GM23338 (cell line): ENCODE measurements at regions not wholly inside any gene's neighbourhood (a gene's known extent, or its start where the extent isn't known, plus 50 kb on each side); places are given as distances from the start of the nearest gene placed in this dataset.

Experiments
- ATAC-seq: fragments of 200-7000 bp; cut with Tn5 transposase; 3 replicates; pipeline ENCODE4 v1.9.1; 2020
- DNase-seq: peaks from one replicate; pipeline ENCODE4 v3.0.0-alpha.2; 2015; ENCODE audit warnings: low spot score
- H2AFZ ChIP-seq: fragments of 200-600 bp; sonication (generic); 2 replicates; pipeline ENCODE4 v1.8.0; 2016; ENCODE audit warnings: antibody characterized with exemption, mild to moderate bottlenecking, moderate library complexity
- H3F3A ChIP-seq: fragments of 200-600 bp; sonication (generic); replicated peaks from 2 replicates; pipeline ENCODE4 v1.8.0; 2017; ENCODE audit warnings: antibody characterized with exemption, mixed run types, low read depth
- H3K27ac ChIP-seq: fragments of 200-600 bp; sonication (generic); 2 replicates; pipeline ENCODE4 v1.6.1; 2016; ENCODE audit warnings: low read depth
- H3K27me3 ChIP-seq: fragments of 200-600 bp; sonication (generic); 2 replicates; pipeline ENCODE4 v1.8.0; 2016; ENCODE audit warnings: mild to moderate bottlenecking, mixed run types, moderate library complexity; ENCODE audit not compliant: insufficient read depth
- H3K36me3 ChIP-seq: fragments of 200-600 bp; sonication (generic); 2 replicates; pipeline ENCODE4 v1.8.0; 2016; ENCODE audit warnings: mild to moderate bottlenecking; ENCODE audit not compliant: insufficient read depth
- H3K4me1 ChIP-seq: fragments of 200-600 bp; sonication (generic); 2 replicates; pipeline ENCODE4 v1.8.0; 2016; ENCODE audit warnings: mild to moderate bottlenecking, moderate library complexity; ENCODE audit not compliant: insufficient read depth
- H3K4me2 ChIP-seq: fragments of 200-600 bp; sonication (generic); 2 replicates; pipeline ENCODE4 v1.7.1; 2017; ENCODE audit warnings: mixed run types
- H3K4me3 ChIP-seq: fragments of 200-600 bp; sonication (generic); 2 replicates; pipeline ENCODE4 v1.6.1; 2016; ENCODE audit warnings: mixed run types
- H3K79me2 ChIP-seq: fragments of 200-600 bp; sonication (generic); replicated peaks from 2 replicates; pipeline ENCODE4 v1.8.0; 2017; ENCODE audit warnings: mild to moderate bottlenecking; ENCODE audit not compliant: insufficient read depth
- H3K9me2 ChIP-seq: fragments of 200-600 bp; sonication (generic); 2 replicates; pipeline ENCODE4 v1.8.0; 2017; ENCODE audit not compliant: insufficient read depth
- H4K20me1 ChIP-seq: fragments of 200-600 bp; sonication (generic); replicated peaks from 2 replicates; pipeline ENCODE4 v1.8.0; 2017; ENCODE audit warnings: mild to moderate bottlenecking; ENCODE audit not compliant: insufficient read depth
- H3K27ac Mint-ChIP-seq: 2 replicates; pipeline ENCODE4 v1.8.0; 2020; ENCODE audit warnings: inconsistent platforms, mild to moderate bottlenecking, moderate library complexity, mixed read lengths
- H3K27me3 Mint-ChIP-seq: 3 replicates; pipeline ENCODE4 v1.8.0; 2022; ENCODE audit warnings: low read depth, mild to moderate bottlenecking, moderate library complexity, mixed read lengths, inconsistent platforms; ENCODE audit not compliant: insufficient read depth, poor library complexity
- H3K36me3 Mint-ChIP-seq: 3 replicates; pipeline ENCODE4 v1.8.0; 2021; ENCODE audit warnings: low read depth, mild to moderate bottlenecking, inconsistent platforms, moderate library complexity, mixed read lengths
- H3K4me1 Mint-ChIP-seq: 3 replicates; pipeline ENCODE4 v1.8.0; 2020; ENCODE audit warnings: mild to moderate bottlenecking, inconsistent platforms, mixed read lengths
- H3K4me3 Mint-ChIP-seq: 3 replicates; pipeline ENCODE4 v1.8.0; 2021; ENCODE audit warnings: moderate library complexity, mild to moderate bottlenecking, inconsistent platforms, mixed read lengths
- H3K9me3 Mint-ChIP-seq: 3 replicates; pipeline ENCODE4 v1.8.0; 2020; ENCODE audit warnings: moderate library complexity, mild to moderate bottlenecking, inconsistent platforms, mixed read lengths
- CREB1 ChIP-seq: fragments of 250-450 bp; sonication (Bioruptor Pico); IDR thresholded peaks from 2 replicates; pipeline ENCODE4 v1.5.0; 2020; ENCODE audit warnings: low read depth, mild to moderate bottlenecking, moderate library complexity
- EZH2 ChIP-seq: fragments of 200-600 bp; sonication (generic); IDR thresholded peaks from one replicate; pipeline ENCODE4 v1.8.0; 2017; ENCODE audit warnings: antibody characterized with exemption, mild to moderate bottlenecking, low read depth; ENCODE audit not compliant: unreplicated experiment
- EZH2phosphoT487 ChIP-seq: fragments of 200-600 bp; sonication (generic); IDR thresholded peaks from one replicate; pipeline ENCODE4 v1.8.1; 2018; ENCODE audit warnings: antibody characterized with exemption; ENCODE audit not compliant: unreplicated experiment
- JUNB ChIP-seq: IDR thresholded peaks from one replicate; pipeline ENCODE4 v1.6.1; 2016; ENCODE audit warnings: antibody characterized with exemption; ENCODE audit not compliant: unreplicated experiment
- NANOG ChIP-seq: IDR thresholded peaks from 2 replicates; pipeline ENCODE4 v1.6.1; 2016; ENCODE audit warnings: antibody characterized with exemption, borderline replicate concordance
- STAT1 ChIP-seq: IDR thresholded peaks from one replicate; pipeline ENCODE4 v1.6.1; 2016; ENCODE audit warnings: antibody characterized with exemption; ENCODE audit not compliant: unreplicated experiment
- ZNF114 ChIP-seq: fragments of 250-450 bp; sonication (Bioruptor Pico); IDR thresholded peaks from 2 replicates; pipeline ENCODE4 v1.5.0; 2020; ENCODE audit warnings: mild to moderate bottlenecking, moderate library complexity
- TF ChIP-seq, protein P1 (sequence below): fragments of 250-450 bp; sonication (Bioruptor Pico); IDR thresholded peaks from 2 replicates; pipeline ENCODE4 v1.5.0; 2020; ENCODE audit warnings: mild to moderate bottlenecking, moderate library complexity
- TF ChIP-seq, protein P2 (sequence below): IDR thresholded peaks from one replicate; pipeline ENCODE4 v1.6.1; 2018; ENCODE audit warnings: antibody characterized with exemption; ENCODE audit not compliant: unreplicated experiment
- TF ChIP-seq, protein P3 (sequence below): IDR thresholded peaks from 2 replicates; pipeline ENCODE4 v1.6.1; 2016; ENCODE audit warnings: antibody characterized with exemption
- TF ChIP-seq, protein P4 (sequence below), 2 experiments: fragments of 200-600 bp in 1 of 2; sonication (generic) in 1 of 2; conservative IDR thresholded peaks; 2 replicates each; pipeline versions ENCODE4 v1.5.1 to v1.6.1; 2016 to 2017; ENCODE audit warnings: antibody characterized with exemption in 2 of 2, low read depth in 2 of 2, mild to moderate bottlenecking in 2 of 2, moderate library complexity in 1 of 2

GRCh38 chr3:75332794-75333193, 331.3 kb upstream of the FRG2C start:
- Mint-ChIP-seq H3K27me3 (peaks cover 11% of the 10 kb centered on the region), H3K4me3 (no peak overlapping the region), H3K4me1 (peaks cover 2% of the 10 kb centered on the region), H3K9me3 (peaks cover 3% of the 10 kb centered on the region; the same call in 1 of the 3 replicates), H3K36me3 (no peaks in the 10 kb centered on the region), H3K27ac (no peak overlapping the region)
- H2AFZ ChIP-seq: no peak overlapping the region
- no peaks in the 10 kb centered on the region for H3F3A ChIP-seq
- no peak overlapping the region for H3K4me3 ChIP-seq
- no peak overlapping the region for H3K4me2 ChIP-seq
- H3K4me1 ChIP-seq: no peaks in the 10 kb centered on the region
- H3K36me3 ChIP-seq: no peaks in the 10 kb centered on the region
- H3K9me2 ChIP-seq: no peaks in the 10 kb centered on the region
- DNase-seq: no peak
- H4K20me1 ChIP-seq: no peaks in the 10 kb centered on the region
- no peak for TF ChIP-seq STAT1
- TF ChIP-seq ZNF114 (CRISPR knock-in tag): no peak
- TF ChIP-seq NANOG: no peak
- TF ChIP-seq JUNB: no peak
- TF ChIP-seq, protein P1, sequence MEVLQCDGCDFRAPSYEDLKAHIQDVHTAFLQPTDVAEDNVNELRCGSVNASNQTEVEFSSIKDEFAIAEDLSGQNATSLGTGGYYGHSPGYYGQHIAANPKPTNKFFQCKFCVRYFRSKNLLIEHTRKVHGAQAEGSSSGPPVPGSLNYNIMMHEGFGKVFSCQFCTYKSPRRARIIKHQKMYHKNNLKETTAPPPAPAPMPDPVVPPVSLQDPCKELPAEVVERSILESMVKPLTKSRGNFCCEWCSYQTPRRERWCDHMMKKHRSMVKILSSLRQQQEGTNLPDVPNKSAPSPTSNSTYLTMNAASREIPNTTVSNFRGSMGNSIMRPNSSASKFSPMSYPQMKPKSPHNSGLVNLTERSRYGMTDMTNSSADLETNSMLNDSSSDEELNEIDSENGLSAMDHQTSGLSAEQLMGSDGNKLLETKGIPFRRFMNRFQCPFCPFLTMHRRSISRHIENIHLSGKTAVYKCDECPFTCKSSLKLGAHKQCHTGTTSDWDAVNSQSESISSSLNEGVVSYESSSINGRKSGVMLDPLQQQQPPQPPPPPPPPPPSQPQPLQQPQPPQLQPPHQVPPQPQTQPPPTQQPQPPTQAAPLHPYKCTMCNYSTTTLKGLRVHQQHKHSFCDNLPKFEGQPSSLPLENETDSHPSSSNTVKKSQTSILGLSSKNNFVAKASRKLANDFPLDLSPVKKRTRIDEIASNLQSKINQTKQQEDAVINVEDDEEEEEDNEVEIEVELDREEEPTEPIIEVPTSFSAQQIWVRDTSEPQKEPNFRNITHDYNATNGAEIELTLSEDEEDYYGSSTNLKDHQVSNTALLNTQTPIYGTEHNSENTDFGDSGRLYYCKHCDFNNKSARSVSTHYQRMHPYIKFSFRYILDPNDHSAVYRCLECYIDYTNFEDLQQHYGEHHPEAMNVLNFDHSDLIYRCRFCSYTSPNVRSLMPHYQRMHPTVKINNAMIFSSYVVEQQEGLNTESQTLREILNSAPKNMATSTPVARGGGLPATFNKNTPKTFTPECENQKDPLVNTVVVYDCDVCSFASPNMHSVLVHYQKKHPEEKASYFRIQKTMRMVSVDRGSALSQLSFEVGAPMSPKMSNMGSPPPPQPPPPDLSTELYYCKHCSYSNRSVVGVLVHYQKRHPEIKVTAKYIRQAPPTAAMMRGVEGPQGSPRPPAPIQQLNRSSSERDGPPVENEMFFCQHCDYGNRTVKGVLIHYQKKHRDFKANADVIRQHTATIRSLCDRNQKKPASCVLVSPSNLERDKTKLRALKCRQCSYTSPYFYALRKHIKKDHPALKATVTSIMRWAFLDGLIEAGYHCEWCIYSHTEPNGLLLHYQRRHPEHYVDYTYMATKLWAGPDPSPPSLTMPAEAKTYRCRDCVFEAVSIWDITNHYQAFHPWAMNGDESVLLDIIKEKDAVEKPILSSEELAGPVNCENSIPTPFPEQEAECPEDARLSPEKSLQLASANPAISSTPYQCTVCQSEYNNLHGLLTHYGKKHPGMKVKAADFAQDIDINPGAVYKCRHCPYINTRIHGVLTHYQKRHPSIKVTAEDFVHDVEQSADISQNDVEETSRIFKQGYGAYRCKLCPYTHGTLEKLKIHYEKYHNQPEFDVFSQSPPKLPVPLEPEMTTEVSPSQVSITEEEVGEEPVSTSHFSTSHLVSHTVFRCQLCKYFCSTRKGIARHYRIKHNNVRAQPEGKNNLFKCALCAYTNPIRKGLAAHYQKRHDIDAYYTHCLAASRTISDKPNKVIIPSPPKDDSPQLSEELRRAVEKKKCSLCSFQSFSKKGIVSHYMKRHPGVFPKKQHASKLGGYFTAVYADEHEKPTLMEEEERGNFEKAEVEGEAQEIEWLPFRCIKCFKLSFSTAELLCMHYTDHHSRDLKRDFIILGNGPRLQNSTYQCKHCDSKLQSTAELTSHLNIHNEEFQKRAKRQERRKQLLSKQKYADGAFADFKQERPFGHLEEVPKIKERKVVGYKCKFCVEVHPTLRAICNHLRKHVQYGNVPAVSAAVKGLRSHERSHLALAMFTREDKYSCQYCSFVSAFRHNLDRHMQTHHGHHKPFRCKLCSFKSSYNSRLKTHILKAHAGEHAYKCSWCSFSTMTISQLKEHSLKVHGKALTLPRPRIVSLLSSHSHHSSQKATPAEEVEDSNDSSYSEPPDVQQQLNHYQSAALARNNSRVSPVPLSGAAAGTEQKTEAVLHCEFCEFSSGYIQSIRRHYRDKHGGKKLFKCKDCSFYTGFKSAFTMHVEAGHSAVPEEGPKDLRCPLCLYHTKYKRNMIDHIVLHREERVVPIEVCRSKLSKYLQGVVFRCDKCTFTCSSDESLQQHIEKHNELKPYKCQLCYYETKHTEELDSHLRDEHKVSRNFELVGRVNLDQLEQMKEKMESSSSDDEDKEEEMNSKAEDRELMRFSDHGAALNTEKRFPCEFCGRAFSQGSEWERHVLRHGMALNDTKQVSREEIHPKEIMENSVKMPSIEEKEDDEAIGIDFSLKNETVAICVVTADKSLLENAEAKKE (CRISPR knock-in tag): no peak
- TF ChIP-seq, protein P2, sequence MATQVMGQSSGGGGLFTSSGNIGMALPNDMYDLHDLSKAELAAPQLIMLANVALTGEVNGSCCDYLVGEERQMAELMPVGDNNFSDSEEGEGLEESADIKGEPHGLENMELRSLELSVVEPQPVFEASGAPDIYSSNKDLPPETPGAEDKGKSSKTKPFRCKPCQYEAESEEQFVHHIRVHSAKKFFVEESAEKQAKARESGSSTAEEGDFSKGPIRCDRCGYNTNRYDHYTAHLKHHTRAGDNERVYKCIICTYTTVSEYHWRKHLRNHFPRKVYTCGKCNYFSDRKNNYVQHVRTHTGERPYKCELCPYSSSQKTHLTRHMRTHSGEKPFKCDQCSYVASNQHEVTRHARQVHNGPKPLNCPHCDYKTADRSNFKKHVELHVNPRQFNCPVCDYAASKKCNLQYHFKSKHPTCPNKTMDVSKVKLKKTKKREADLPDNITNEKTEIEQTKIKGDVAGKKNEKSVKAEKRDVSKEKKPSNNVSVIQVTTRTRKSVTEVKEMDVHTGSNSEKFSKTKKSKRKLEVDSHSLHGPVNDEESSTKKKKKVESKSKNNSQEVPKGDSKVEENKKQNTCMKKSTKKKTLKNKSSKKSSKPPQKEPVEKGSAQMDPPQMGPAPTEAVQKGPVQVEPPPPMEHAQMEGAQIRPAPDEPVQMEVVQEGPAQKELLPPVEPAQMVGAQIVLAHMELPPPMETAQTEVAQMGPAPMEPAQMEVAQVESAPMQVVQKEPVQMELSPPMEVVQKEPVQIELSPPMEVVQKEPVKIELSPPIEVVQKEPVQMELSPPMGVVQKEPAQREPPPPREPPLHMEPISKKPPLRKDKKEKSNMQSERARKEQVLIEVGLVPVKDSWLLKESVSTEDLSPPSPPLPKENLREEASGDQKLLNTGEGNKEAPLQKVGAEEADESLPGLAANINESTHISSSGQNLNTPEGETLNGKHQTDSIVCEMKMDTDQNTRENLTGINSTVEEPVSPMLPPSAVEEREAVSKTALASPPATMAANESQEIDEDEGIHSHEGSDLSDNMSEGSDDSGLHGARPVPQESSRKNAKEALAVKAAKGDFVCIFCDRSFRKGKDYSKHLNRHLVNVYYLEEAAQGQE: no peak
- TF ChIP-seq CREB1 (CRISPR knock-in tag): no peak
- TF ChIP-seq EZH2: no peak
- TF ChIP-seq, protein P3, sequence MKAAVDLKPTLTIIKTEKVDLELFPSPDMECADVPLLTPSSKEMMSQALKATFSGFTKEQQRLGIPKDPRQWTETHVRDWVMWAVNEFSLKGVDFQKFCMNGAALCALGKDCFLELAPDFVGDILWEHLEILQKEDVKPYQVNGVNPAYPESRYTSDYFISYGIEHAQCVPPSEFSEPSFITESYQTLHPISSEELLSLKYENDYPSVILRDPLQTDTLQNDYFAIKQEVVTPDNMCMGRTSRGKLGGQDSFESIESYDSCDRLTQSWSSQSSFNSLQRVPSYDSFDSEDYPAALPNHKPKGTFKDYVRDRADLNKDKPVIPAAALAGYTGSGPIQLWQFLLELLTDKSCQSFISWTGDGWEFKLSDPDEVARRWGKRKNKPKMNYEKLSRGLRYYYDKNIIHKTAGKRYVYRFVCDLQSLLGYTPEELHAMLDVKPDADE: no peak
- TF ChIP-seq EZH2phosphoT487: no peak
- TF ChIP-seq, protein P4, sequence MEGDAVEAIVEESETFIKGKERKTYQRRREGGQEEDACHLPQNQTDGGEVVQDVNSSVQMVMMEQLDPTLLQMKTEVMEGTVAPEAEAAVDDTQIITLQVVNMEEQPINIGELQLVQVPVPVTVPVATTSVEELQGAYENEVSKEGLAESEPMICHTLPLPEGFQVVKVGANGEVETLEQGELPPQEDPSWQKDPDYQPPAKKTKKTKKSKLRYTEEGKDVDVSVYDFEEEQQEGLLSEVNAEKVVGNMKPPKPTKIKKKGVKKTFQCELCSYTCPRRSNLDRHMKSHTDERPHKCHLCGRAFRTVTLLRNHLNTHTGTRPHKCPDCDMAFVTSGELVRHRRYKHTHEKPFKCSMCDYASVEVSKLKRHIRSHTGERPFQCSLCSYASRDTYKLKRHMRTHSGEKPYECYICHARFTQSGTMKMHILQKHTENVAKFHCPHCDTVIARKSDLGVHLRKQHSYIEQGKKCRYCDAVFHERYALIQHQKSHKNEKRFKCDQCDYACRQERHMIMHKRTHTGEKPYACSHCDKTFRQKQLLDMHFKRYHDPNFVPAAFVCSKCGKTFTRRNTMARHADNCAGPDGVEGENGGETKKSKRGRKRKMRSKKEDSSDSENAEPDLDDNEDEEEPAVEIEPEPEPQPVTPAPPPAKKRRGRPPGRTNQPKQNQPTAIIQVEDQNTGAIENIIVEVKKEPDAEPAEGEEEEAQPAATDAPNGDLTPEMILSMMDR (conservative IDR thresholded peaks at IDR 0.05; ENCODE audit: low read depth in 2 of 2): no peak
- H3K27ac ChIP-seq: no peak overlapping the region
- no peak for ATAC-seq
- H3K27me3 ChIP-seq: no peaks in the 10 kb centered on the region
- H3K79me2 ChIP-seq: no peaks in the 10 kb centered on the region
